HT-29 (cell line): ENCODE measurements at regions not wholly inside any gene's neighbourhood (a gene's known extent, or its start where the extent isn't known, plus 50 kb on each side); places are given as distances from the start of the nearest gene placed in this dataset.
"Not testable (repeated sequence)": the region's sequence is repeated elsewhere in the genome, so short reads cannot be mapped to it uniquely, and the experiment has no call there.

Source experiments
- DNase-seq: peaks from one replicate; pipeline ENCODE4 v3.0.0-alpha.2; 2015; ENCODE audit warnings: low spot score

DNA sequence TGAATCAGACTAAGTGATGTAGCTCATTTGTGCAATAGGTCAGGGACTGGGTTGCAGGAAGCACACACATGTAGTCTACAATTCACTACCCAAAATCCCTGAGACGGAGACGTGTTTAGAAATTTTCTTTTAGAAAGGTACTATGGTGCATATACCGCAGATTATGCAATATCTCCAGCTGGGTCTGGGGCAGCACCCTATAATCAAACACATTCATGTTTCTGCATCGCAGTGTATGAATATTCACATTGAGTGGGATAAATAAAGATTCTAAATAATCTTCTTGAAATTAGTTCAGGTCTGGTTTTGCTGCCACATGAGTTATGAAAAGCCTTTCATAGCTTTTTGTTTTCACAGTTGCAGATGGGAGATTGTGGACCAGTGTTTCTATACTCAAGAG, 395.7 kb upstream of the FANCL start:
- no peak for DNase-seq

DNA sequence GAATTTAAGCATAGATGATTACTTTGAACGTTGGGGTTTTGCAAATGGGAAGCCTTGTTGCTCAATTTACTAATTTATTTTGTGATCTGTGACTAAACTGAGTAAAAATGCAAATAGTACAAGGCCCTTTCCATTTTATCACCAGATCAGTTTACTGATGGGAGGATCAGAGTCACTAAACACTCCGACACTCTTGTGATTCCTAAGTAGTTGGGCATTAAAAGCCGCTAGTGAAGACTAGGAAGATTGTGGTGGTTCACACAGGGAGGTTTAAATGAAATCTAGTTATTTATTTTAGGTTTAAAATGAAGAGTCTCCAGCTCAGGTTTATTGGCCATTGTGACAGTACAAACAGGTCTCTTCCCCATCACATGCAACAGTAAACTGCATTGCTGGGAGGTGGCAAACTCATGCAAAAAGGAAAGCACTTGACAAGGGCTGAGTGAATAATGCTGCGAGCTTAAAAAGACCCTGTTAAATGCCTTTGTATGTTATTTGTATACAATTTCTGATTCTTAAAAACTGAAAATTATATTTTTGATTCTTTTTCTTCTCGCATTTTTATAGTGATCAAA, 394.8 kb upstream of the FANCL start:
- no peak for DNase-seq

DNA sequence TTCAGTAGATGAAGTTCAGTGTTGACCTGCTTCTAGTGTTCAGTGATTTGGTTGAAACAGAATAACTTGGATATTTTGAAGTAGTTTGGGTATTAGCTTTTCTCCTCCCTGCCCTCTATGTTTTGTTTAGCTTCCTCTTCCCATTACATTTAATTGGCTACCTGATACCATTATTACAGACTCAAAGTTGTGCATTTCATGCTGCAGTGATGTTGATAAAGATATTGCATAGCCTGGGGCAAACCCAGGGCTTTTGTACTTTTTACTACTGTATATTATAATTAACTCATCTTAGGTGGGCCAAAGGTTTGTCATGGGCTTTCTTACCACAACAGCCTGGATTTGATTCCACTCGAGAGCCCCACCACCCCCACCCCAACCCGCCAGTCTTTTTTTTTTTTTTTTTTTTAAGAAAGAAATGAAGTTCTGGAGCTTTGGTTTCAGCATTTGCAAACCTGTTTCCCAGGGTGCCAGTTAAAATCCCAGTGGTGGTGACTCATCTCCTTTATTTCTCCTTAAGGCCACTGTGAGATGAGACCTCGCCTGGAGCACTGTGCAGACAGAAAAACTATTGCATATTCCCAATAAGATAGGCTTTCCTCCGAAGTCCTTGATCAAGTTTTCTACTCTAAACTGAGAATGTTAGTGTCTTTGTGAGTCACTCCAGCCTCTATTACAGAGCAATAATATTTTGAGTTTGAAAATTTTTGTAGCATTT, 393.7 kb upstream of the FANCL start:
- peak; percentile 17 for DNase-seq

DNA sequence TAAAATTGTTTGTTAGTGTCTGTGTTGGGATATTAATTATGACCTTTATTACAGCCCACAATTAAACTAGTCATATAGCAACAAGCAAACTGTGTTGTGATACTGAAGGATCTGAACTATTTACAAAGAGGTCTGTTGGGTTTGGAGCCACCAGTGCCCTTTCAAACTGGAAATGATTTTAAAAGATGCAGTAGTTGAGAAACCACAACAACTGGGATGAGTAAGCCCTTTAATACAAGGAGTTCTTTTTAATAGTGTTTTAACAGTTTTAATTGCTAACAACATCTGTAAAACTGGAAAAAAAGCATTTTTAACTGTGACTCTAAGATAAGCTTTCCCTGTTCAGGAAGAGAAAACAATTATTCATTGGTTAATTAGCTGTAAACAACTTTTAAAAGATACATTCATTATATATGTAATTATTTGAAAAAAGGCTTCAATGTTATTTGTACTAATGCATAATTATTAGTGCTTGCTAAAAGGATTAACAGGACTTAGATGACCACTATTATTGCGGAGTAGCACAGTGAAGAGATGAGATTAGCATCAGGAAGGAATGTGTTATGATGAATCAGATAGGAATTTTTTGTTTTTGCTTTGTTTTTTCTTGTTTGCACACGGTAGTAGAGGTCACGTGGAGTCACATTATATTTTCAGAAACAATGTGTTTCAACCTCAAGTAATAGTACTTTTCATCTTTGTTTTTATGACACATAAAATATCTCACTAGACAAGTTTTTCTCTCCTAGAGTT, 392.7 kb upstream of the FANCL start:
- DNase-seq, result no peak

DNA sequence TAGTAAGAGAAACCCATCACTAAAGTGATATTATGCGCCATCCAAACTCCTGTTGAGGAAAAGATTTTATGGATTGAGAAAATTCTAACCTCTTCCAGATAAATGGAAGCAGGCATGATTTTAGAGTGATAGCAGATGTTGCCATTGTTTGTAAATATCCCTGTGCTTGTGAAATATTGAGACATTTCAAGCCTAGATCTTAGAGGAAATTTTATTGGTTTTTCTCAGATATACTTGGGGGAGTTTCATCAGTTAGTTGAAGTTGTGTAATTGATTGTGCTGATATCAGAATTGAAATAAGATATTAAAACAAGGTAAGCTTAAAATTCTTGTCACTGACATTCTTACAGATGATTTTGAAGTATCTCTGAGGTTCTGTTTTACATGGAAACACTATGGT, 390.9 kb upstream of the FANCL start:
- no peak for DNase-seq

DNA sequence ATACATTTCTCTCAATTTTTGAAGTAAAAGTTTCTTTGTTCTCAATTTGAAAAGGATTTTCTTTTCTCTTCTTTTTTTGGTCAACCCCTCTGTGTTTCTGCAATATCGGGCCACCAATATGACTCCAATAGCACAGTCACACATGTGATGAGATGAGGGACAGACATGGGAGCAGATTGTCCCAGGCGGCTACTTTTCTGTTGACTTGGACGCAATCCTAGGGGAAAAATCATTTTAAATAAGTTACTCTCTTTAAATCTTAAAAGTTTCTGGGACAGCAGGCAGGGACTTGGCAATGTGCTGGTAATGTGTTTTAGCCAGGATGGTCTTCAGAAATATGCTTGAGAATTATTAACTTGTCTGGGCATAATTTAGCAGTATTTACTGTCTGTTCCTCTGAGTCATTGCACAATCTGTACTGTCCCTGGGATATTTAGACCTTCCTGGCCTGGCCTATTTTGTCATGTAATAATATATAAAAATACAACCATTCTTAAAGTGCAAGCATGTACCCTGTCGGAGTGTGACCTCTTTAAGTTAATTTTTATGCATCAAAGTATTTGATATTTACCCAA, 388.5 kb upstream of the FANCL start:
- DNase-seq, result no peak

DNA sequence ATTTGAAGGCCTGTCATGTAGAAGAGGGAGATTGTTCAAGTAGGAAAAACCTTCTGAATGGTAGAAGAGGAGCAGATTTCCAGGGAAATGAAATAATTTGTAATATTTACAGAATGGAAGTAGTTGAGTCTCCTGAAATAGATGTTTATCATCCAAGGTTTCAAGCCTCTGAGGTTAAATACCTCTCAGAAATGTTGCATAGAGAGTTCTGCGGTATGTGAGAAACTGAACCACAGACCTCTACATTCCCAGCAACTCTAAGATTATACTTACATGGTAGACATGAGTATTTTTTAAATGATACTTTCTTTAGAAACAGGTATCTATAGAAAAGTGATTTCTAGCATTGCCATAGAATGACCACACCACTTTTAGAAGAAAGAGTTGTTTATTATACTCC, 379.8 kb upstream of the FANCL start:
- DNase-seq, result no peak

DNA sequence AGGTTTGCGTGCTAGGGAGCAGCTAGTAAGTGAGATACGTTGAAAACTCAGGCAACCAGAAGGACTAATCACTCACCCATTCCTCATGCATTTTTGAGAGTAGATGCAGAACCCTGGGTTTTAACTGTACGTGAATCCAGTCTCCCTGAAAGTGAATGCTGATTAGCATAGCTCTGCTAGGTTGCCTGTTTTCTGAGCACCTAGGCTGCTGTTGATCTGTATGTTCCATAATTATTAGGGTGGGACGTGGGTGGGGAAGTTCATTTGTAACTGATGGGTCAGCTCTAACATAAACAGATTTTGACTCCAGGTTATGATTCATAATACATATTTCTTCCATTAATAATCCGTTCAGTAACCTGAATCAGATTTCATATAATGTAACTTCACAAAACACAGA, 379.0 kb upstream of the FANCL start:
- DNase-seq, result peak; percentile 14

DNA sequence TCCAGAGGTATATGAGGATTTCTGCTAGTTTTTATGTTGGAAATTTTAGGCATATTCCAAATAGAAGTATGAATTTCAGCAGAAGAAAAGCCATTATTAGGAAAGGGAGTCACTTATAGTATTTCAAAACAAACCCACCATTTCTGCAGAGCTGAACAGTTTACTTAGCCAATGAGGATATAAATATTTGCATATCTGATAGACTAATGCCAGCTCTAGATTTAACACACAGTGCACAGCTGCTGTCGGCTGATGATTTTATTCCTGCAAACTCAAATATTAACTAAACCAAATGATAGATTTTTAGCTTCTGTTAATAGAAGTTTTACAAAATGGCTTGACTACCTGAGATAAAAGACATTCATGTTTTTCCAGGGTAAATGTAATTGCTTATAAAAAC, 375.8 kb upstream of the FANCL start:
- no peak for DNase-seq

DNA sequence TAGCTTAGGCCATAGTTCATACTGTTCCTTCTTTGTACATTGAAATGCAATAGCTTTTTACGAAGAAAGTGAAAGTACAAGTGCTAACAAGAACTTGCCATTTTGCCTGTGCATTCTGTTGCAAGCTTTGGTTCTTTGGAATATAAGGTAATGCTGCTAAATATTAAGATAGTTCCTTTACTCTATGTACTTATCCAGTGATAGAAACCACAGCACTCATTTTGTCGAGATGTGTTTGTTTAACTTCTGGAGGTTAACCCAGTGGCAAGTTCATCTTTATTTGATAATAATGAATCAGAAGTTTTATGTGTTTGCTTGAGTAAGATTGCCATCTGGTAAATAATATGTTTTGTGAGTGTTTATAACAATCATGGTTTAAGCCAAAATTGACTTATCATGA, 373.1 kb upstream of the FANCL start:
- DNase-seq, result peak; percentile 36

DNA sequence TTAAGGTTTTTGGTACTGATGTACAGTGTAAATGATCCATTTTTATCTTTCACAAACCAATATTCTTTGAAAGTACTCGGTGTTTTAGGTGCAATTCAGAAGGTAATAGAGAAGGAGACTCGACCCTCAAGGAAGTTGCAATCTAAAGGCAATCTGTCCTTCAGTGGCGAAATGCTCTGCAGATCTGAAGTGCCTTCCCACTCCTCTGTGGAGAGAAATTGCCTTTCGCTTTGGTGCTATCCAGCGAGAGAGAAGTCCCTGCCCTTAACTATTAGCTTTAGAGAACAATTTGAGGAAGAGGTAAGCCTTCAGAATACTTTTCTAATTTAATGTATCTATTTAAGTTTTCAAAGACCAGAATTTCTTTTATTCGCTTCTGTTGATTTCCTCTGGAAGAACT, 371.8 kb upstream of the FANCL start:
- no peak for DNase-seq

DNA sequence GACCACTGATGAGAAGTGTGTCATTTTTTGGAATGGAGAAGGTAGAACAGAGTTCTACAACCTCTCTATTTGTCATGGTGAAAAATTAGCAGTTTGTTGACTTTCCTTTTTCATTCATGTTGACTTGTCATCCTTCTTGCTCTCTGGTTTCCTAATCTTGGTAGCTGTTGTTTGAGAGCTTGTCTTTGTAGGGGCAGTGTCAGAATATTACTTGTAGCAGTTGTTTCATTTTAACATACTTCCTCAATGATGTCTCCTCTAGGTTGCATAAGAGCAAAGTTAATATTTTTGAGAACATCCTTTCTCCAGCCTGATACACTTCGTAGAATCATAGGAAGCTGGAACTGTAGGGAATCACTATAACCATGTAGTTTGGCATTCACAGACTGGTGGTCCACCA, 368.2 kb upstream of the FANCL start:
- DNase-seq, result no peak

DNA sequence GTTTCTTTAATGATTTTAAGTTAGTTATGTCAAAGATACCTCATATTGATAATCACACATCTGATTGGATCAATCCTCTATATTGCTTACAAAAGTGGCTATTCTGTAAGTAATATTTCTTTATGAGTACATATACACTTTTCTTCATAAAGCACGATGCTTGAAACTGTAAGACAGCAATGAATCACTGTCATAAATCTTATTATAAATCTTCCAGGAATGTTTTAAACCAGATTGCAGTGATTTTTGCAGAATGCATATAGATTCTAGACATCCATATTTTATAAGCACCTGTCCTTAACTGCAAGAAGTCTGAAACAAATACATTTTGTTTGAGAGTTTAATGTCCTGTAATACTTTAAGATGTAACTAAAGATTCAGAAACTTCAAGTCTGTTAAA, 367.0 kb upstream of the FANCL start:
- DNase-seq, result no peak

DNA sequence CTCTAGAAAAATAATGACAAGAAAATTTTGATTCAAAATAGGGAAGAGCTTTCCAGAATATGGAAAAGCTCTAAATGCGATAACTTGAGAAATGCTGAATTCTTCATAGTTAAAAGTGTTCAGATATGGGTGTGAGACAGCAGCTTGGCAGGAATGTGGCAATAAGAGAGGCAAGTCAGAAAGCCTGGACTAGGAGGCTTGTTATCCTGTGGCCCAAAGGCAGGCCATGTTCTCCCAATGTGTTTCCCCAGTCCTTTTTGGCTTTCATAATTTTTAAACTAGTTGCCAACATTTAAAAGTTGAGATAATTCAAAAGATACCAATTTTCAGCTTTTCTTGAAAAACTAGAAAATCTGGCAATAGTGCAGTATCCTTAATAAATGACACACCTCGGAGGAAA, 366.3 kb upstream of the FANCL start:
- no peak for DNase-seq

DNA sequence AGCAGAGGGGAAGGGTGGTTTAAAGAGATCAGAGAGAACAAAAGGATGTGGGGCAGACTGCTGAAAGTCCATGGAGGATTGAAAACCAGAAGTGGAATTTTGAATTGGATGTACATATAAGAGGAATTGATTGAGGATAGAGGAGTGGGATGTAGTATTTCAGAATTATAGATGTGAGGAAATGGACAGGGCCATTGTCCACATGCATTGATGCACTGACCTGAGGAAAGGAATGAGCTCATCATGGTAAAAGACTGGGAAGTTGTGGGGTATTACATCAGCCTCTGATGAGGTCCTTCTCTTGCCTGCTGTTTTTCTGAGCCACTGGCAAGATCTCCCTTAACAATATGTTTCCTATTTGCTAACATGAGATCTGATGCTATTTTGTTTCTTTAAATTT, 365.7 kb upstream of the FANCL start:
- DNase-seq, result no peak

DNA sequence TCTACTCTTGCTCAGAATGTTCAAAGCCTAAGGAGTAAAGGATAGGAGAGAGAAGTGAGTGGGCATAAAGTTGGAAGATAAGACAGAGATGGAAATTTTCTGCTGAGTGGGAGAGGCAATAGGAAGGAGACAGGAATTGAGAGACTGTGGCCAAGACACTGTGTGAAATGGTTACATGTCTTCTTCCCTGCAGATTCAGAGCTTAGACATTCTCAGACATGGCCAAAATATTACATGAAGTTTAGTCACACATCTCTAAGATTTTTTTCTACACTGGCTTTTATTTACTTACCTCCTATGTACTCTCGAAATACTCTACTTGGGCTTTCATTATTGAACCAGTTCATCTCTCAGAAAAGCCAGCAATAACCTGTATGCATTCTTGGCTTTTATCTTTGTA, 363.0 kb upstream of the FANCL start:
- no peak for DNase-seq

DNA sequence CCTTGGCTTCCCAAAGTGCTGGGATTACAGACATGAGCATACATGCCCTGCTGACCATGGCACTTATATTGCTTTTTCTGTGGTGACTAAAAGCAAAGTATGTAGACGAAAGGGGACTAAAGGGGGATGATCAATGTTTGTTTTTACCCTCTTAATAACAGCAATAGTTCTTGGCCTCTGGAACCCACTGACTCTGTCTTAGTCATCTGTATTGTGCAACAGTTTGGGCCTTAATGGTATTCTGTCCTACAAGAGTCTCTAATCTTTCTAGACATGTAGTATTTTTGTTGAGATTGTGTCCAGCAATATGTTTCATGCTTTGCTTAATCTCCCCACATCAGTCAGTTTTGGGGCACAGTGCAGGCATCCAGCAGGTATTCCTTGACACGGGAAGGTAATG, 359.9 kb upstream of the FANCL start:
- no peak for DNase-seq

DNA sequence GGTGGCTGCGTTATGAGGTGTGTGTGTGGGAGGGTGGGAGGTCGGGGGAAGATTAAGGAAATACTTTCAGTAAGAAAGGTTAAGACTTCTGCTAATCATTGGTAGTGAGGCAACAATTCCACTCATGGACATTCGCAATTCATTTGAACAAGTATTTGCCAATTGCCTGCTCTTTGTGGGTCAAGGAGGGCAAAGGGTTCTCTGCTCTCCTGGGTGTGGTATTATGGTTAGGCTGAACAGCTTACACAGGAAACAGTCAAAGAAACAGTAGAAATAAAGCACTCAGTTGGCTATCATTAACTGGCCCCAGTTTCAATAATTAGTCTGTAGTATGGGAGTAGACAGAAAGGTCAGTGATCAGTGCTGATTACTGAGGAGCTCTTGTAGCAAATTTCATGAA, 357.0 kb upstream of the FANCL start:
- no peak for DNase-seq

DNA sequence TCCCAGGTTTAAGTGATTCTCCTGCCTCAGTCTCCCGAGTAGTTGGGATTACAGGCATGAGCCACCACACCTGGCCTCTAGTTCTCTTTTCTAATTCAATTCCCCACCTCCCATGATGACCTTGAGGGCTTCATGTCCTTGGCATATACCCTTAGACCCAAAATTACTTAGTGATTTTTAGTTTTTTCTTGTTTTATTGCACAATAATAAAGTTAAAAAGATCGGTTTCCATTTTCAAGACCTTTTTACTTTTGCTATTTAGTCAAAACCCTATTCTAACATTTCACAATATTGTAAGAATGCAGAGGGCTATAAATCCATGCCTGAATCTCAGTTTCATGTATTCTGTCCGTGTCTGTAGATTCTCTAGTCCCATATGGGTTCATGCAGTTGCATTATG, 354.6 kb upstream of the FANCL start:
- DNase-seq, result no peak

DNA sequence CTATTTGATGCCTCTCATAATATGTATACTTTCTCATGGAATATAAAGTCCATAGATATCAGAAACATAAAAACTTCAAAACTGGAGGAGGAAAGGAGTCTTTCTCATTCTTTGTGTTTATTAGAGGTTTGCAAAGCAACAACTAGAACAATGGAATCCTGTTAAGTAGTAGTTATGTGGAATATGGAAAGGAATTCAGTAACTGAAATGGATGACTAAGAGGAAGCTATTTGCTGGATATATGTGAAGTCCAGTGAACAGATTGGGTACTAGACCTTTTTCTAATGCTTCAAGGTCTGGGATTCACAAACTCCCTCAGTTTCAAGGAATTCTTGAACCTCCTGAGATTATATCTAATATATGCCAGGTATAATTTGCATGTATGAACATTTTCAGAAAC, 353.6 kb upstream of the FANCL start:
- no peak for DNase-seq

DNA sequence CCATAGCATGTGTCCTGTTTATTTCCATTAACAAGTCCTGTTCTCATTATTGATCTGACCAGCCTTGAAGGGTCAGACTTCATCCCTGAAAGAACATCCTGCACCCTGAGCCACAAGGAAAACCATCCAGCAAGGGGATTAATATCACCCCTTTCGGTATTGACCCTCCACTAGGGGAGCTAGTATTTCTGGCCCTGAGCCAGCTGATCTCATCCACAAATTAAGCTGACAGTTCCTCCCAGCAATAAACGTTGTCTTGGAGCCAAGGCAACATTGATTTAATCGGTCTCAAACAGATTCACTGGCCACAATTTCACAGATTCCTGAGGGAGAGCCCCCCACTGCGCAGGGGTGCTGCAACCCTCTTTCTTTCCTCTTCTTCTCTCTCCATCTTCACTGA, 353.1 kb upstream of the FANCL start:
- DNase-seq, result peak; percentile 51

DNA sequence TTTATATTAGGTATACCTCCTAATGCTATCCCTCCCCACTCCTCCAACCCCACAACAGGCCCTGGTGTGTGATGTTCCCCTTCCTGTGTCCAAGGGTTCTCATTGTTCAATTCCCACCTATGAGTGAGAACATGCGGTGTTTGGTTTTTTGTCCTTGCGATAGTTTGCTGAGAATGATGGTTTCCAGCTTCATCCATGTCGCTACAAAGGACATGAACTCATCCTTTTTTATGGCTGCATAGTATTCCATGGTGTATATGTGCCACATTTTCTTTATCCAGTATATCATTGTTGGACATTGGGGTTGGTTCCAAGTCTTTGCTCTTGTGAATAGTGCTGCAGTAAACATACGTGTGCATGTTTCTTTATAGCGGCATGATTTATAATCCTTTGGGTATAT, 345.1 kb upstream of the FANCL start:
- not testable (repeated sequence) for DNase-seq

DNA sequence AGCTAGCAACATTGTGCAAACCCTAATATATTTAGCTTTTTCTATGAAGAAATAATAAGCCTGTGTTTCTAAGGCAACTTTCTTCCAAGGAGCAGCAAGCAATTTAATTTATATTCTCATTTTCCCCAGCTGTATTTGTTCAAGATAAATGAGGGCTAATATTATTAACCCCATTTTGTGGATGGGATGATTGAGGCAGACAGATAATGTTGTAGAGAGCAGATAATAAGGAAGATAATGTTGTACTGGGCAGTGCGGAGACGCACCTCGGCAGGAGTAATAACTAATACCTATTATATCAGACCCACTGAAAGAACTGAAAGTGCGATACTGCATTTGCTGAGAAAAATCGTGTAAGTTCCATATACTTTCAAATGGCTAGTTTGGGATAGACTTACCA, 344.1 kb upstream of the FANCL start:
- no peak for DNase-seq
